Esophagus squamous epithelium (tissue), 4 donors: ENCODE measurements at regions not wholly inside any gene's neighbourhood (a gene's known extent, or its start where the extent isn't known, plus 50 kb on each side); places are given as distances from the start of the nearest gene placed in this dataset.

Experiments
- POLR2A ChIP-seq, 4 donors: fragments of 450-650 bp; IDR thresholded peaks; one replicate each; pipeline ENCODE4 v1.6.1; 2017; ENCODE audit warnings: antibody characterized with exemption in 4 of 4, mild to moderate bottlenecking in 4 of 4, moderate library complexity in 3 of 4
- TF ChIP-seq, protein P1 (sequence below), 6 experiments: fragments of 450-650 bp in 4 of 6; fragments of 200-600 bp in 2 of 6; sonication (generic) in 2 of 6; IDR thresholded peaks; one replicate each; pipeline ENCODE4 v1.5.1; 2016 to 2019; ENCODE audit warnings: antibody characterized with exemption in 6 of 6, mild to moderate bottlenecking in 4 of 6, moderate library complexity in 4 of 6

DNA sequence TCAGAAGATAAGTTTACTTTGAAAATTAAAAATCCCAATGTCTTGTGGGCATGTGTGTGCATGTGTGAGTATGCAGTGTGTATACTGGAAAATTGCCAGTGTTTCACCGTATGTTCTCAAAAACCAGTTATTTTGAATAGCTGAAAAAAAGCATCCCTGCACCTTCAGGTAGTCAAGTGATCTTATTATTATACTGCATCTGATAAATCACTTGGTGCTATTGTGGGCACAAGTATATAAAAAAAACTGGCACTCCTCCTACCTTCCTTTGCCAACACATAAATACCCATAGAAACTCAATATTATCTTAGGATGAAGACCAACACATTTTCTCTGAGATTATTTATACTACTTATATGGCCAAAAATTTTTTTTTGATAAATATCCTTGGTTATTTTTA, 91.5 kb upstream of the MAP9 start:
- TF ChIP-seq, protein P1, sequence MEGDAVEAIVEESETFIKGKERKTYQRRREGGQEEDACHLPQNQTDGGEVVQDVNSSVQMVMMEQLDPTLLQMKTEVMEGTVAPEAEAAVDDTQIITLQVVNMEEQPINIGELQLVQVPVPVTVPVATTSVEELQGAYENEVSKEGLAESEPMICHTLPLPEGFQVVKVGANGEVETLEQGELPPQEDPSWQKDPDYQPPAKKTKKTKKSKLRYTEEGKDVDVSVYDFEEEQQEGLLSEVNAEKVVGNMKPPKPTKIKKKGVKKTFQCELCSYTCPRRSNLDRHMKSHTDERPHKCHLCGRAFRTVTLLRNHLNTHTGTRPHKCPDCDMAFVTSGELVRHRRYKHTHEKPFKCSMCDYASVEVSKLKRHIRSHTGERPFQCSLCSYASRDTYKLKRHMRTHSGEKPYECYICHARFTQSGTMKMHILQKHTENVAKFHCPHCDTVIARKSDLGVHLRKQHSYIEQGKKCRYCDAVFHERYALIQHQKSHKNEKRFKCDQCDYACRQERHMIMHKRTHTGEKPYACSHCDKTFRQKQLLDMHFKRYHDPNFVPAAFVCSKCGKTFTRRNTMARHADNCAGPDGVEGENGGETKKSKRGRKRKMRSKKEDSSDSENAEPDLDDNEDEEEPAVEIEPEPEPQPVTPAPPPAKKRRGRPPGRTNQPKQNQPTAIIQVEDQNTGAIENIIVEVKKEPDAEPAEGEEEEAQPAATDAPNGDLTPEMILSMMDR (IDR thresholded peaks at IDR 0.05), result no peak
- TF ChIP-seq POLR2A (IDR thresholded peaks at IDR 0.05), result no peak
